ENCODE measurements at regions not wholly inside any gene's neighbourhood (a gene's known extent, or its start where the extent isn't known, plus 50 kb on each side); places are given as distances from the start of the nearest gene placed in this dataset.

- no peaks in the 10 kb centered on the region for H4K20me1 ChIP-seq (ENCODE audit: insufficient read depth, low read length)
- H3K9me3 ChIP-seq (ENCODE audit: insufficient read depth, low read length): no peaks in the 10 kb centered on the region
Measured at GRCh38 chr5:28575368-28575767, 1537.0 kb upstream of the CDH9 start.

DNA sequence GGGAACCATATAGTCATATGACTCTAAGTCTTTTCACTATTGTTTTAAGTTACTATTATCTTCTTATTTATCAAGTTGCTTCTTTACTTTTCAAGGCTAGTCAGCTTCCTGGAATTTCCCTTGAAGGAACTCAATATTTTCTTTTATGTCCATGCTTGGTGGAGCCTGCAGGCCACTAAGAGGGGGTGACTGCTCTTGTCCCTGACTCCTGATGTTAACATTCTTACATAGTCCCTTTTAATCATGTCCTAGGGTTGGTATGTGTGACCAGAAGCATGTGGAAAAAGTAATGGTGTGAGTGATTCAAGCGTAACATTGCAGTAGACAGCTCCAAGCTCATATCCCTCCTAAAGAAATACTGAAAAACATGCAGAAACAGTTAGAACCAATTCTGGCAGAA lies 1536.2 kb upstream of the CDH9 start:
- TF ChIP-seq EZH2phosphoT487 (IDR thresholded peaks at IDR 0.05; ENCODE audit: low read depth): no peak
- TF ChIP-seq CTCF (IDR thresholded peaks at IDR 0.05; ENCODE audit: low read depth, low read length): no peak
- Histone ChIP-seq H3K27me3 (ENCODE audit: low read depth, low read length) (no peaks in the 10 kb centered on the region), H3K4me2 (ENCODE audit: low read length) (no peak overlapping the region), H3K36me3 (replicated peaks; ENCODE audit: low read depth, low read length) (no peaks in the 10 kb centered on the region), H4K20me1 (ENCODE audit: insufficient read depth, low read length) (no peaks in the 10 kb centered on the region), H3K4me3 (ENCODE audit: low read length) (no peak overlapping the region), H3K9me3 (ENCODE audit: insufficient read depth, low read length) (no peaks in the 10 kb centered on the region), H3K79me2 (ENCODE audit: low read length) (no peaks in the 10 kb centered on the region), H3K9ac (ENCODE audit: low read length) (no peak overlapping the region), H2AFZ (ENCODE audit: low read depth, low read length) (no peak overlapping the region), H3K4me1 (ENCODE audit: low read length) (no peaks in the 10 kb centered on the region), H3K27ac (ENCODE audit: low read length) (no peak overlapping the region)

More at GRCh38 chr5:28575368-28575767, 1537.0 kb upstream of the CDH9 start:
- Histone ChIP-seq H3K4me3 (ENCODE audit: low read length) (no peak overlapping the region), H3K27me3 (ENCODE audit: low read depth, low read length) (no peaks in the 10 kb centered on the region), H3K36me3 (replicated peaks; ENCODE audit: low read depth, low read length) (no peaks in the 10 kb centered on the region), H3K27ac (ENCODE audit: low read length) (no peak overlapping the region), H3K9ac (ENCODE audit: low read length) (no peak overlapping the region), H2AFZ (ENCODE audit: low read depth, low read length) (no peak overlapping the region), H3K79me2 (ENCODE audit: low read length) (no peaks in the 10 kb centered on the region), H3K4me1 (ENCODE audit: low read length) (no peaks in the 10 kb centered on the region), H3K4me2 (ENCODE audit: low read length) (no peak overlapping the region)
- TF ChIP-seq CTCF (IDR thresholded peaks at IDR 0.05; ENCODE audit: low read depth, low read length) (no peak), EZH2phosphoT487 (IDR thresholded peaks at IDR 0.05; ENCODE audit: low read depth) (no peak)

- Histone ChIP-seq H3K9me3 (ENCODE audit: insufficient read depth, low read length) (no peaks in the 10 kb centered on the region), H3K4me2 (ENCODE audit: low read length) (no peak overlapping the region), H3K4me3 (ENCODE audit: low read length) (no peak overlapping the region), H3K27me3 (ENCODE audit: low read depth, low read length) (no peaks in the 10 kb centered on the region), H3K79me2 (ENCODE audit: low read length) (no peaks in the 10 kb centered on the region), H3K9ac (ENCODE audit: low read length) (no peak overlapping the region), H3K4me1 (ENCODE audit: low read length) (no peaks in the 10 kb centered on the region), H4K20me1 (ENCODE audit: insufficient read depth, low read length) (no peaks in the 10 kb centered on the region), H2AFZ (ENCODE audit: low read depth, low read length) (no peak overlapping the region), H3K27ac (ENCODE audit: low read length) (no peak overlapping the region), H3K36me3 (replicated peaks; ENCODE audit: low read depth, low read length) (no peaks in the 10 kb centered on the region)
- TF ChIP-seq EZH2phosphoT487 (IDR thresholded peaks at IDR 0.05; ENCODE audit: low read depth) (no peak), CTCF (IDR thresholded peaks at IDR 0.05; ENCODE audit: low read depth, low read length) (no peak)
Measured at GRCh38 chr5:28567048-28567447, 1528.7 kb upstream of the CDH9 start.

DNA sequence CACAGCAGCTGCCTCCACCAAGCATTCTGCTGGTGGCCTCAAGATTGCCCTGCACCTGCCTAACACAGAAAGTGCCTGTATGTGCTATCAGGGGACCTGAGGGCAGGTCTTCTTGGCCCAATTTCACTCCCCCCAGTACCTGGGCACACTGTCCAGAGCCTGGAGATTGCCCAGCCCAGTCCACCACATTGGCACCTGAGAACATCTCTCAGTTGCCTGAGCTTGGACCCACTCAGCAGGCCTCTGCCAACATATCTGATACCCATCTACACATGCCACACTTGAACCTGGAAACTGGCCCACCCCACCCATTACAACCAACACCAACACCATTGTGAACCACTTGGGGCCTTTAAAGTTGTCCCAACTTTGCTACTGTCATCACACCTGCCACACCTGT lies 1523.1 kb upstream of the CDH9 start:
- Histone ChIP-seq H3K4me2 (ENCODE audit: low read length) (no peak overlapping the region), H3K4me1 (ENCODE audit: low read length) (no peaks in the 10 kb centered on the region), H2AFZ (ENCODE audit: low read depth, low read length) (no peak overlapping the region), H3K36me3 (replicated peaks; ENCODE audit: low read depth, low read length) (no peaks in the 10 kb centered on the region), H3K4me3 (ENCODE audit: low read length) (no peak overlapping the region), H3K27ac (ENCODE audit: low read length) (no peak overlapping the region), H3K27me3 (ENCODE audit: low read depth, low read length) (no peaks in the 10 kb centered on the region), H3K9me3 (ENCODE audit: insufficient read depth, low read length) (no peaks in the 10 kb centered on the region), H3K79me2 (ENCODE audit: low read length) (no peaks in the 10 kb centered on the region), H3K9ac (ENCODE audit: low read length) (no peak overlapping the region), H4K20me1 (ENCODE audit: insufficient read depth, low read length) (no peaks in the 10 kb centered on the region)
- TF ChIP-seq CTCF (IDR thresholded peaks at IDR 0.05; ENCODE audit: low read depth, low read length) (no peak), EZH2phosphoT487 (IDR thresholded peaks at IDR 0.05; ENCODE audit: low read depth) (no peak)

Measured in OCI-LY3 (cell line).